ENCODE measurements at regions not wholly inside any gene's neighbourhood (a gene's known extent, or its start where the extent isn't known, plus 50 kb on each side); places are given as distances from the start of the nearest gene placed in this dataset.

GRCh38 chr6:112415366-112415765 is 68.2 kb downstream of the RFPL4B start:
- TF ChIP-seq REST (IDR thresholded peaks at IDR 0.05; ENCODE audit: insufficient read depth in 1 of 2, low read depth in 2 of 2, low read length in 2 of 2): no peak
- no peak for TF ChIP-seq TAF1 (IDR thresholded peaks at IDR 0.05; ENCODE audit: borderline replicate concordance, insufficient read depth, low read length)
- no peak for TF ChIP-seq POLR2AphosphoS5 (IDR thresholded peaks at IDR 0.05; ENCODE audit: low read depth, low read length)
- TF ChIP-seq SIN3A (IDR thresholded peaks at IDR 0.05; ENCODE audit: borderline replicate concordance, insufficient read depth, low read length): no peak
- TF ChIP-seq FOXP2 (optimal IDR thresholded peaks at IDR 0.05; ENCODE audit: borderline replicate concordance, extremely low read depth, extremely low read length, insufficient read depth): no peak

GRCh38 chr6:112416866-112417265 is 69.7 kb downstream of the RFPL4B start:
- TF ChIP-seq TAF1 (IDR thresholded peaks at IDR 0.05; ENCODE audit: borderline replicate concordance, insufficient read depth, low read length) (no peak), SIN3A (IDR thresholded peaks at IDR 0.05; ENCODE audit: borderline replicate concordance, insufficient read depth, low read length) (no peak), POLR2AphosphoS5 (IDR thresholded peaks at IDR 0.05; ENCODE audit: low read depth, low read length) (no peak), FOXP2 (optimal IDR thresholded peaks at IDR 0.05; ENCODE audit: borderline replicate concordance, extremely low read depth, extremely low read length, insufficient read depth) (no peak), REST (IDR thresholded peaks at IDR 0.05; ENCODE audit: insufficient read depth in 1 of 2, low read depth in 2 of 2, low read length in 2 of 2) (no peak)

GRCh38 chr6:112427499-112427898 is 80.4 kb downstream of the RFPL4B start:
- TF ChIP-seq SIN3A (IDR thresholded peaks at IDR 0.05; ENCODE audit: borderline replicate concordance, insufficient read depth, low read length): no peak
- TF ChIP-seq POLR2AphosphoS5 (IDR thresholded peaks at IDR 0.05; ENCODE audit: low read depth, low read length): no peak
- no peak for TF ChIP-seq FOXP2 (optimal IDR thresholded peaks at IDR 0.05; ENCODE audit: borderline replicate concordance, extremely low read depth, extremely low read length, insufficient read depth)
- TF ChIP-seq TAF1 (IDR thresholded peaks at IDR 0.05; ENCODE audit: borderline replicate concordance, insufficient read depth, low read length): no peak
- no peak for TF ChIP-seq REST (IDR thresholded peaks at IDR 0.05; ENCODE audit: insufficient read depth in 1 of 2, low read depth in 2 of 2, low read length in 2 of 2)

DNA sequence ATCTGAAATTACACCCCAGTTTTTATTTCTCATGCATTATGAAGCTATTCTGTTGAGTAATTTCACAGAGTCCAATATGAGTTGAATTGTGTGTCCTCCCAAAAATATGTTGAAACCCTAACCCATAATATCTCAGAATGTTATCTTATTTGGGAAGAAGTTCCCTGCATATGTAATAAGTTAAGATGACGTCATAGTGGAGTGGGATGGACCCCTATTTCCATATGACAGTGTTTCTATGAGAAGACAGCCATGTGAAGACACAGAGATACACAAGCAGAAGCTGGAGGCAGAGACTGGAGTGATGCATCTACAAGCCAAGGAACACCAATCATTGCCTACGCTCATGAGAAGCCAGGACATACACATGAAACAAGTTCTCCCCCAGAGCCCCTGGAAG is 81.3 kb downstream of the RFPL4B start:
- TF ChIP-seq REST (IDR thresholded peaks at IDR 0.05; ENCODE audit: insufficient read depth in 1 of 2, low read depth in 2 of 2, low read length in 2 of 2) (no peak), SIN3A (IDR thresholded peaks at IDR 0.05; ENCODE audit: borderline replicate concordance, insufficient read depth, low read length) (no peak), FOXP2 (optimal IDR thresholded peaks at IDR 0.05; ENCODE audit: borderline replicate concordance, extremely low read depth, extremely low read length, insufficient read depth) (no peak), POLR2AphosphoS5 (IDR thresholded peaks at IDR 0.05; ENCODE audit: low read depth, low read length) (no peak), TAF1 (IDR thresholded peaks at IDR 0.05; ENCODE audit: borderline replicate concordance, insufficient read depth, low read length) (no peak)

GRCh38 chr6:112429226-112429625 is 82.1 kb downstream of the RFPL4B start:
- TF ChIP-seq SIN3A (IDR thresholded peaks at IDR 0.05; ENCODE audit: borderline replicate concordance, insufficient read depth, low read length) (no peak), TAF1 (IDR thresholded peaks at IDR 0.05; ENCODE audit: borderline replicate concordance, insufficient read depth, low read length) (no peak), REST (IDR thresholded peaks at IDR 0.05; ENCODE audit: insufficient read depth in 1 of 2, low read depth in 2 of 2, low read length in 2 of 2) (no peak), POLR2AphosphoS5 (IDR thresholded peaks at IDR 0.05; ENCODE audit: low read depth, low read length) (no peak), FOXP2 (optimal IDR thresholded peaks at IDR 0.05; ENCODE audit: borderline replicate concordance, extremely low read depth, extremely low read length, insufficient read depth) (no peak)
